ENCODE measurements at regions not wholly inside any gene's neighbourhood (a gene's known extent, or its start where the extent isn't known, plus 50 kb on each side); places are given as distances from the start of the nearest gene placed in this dataset.

DNA sequence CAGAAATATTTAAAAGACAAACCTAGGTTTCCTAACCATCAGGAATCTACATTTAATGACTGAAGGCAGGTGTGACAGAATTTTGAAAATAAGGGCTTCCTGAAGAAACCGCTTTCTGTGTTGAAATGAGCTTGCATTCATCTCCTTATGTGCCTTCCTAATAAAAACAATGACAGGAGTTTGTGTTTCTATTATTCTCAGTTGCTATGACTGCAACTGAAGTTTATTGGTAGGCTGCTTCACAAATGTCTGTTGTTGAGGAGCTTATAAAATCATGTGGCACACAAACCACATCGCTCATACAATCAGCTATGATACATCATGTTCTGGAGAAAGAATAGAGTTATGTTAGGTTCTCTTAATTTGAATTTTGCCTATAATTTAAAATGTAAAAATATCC lies 362.7 kb upstream of the SLC8A1 start:
- DNase-seq, result no peak

GRCh38 chr2:40820319-40820718 lies 368.4 kb upstream of the SLC8A1 start:
- DNase-seq, result no peak

GRCh38 chr2:40823478-40823877 lies 371.6 kb upstream of the SLC8A1 start:
- no peak for DNase-seq

DNA sequence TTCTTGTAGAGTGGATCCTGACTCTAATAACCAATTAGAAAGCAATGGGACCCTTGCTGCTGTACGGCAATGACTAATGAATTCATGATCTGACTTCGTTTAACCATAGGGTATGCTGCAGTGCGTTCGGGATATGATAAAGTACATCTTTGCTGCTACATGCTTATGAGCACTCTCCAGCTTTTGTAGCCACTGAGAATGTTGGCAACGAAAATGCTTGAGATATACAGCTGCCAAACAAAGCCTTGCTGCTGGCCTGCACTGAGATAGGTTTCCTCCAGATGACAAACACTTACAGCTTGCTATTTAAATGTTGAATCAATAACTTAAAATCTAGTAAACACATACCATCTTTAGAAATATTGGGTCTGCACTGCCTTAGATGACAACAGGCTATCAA lies 372.4 kb upstream of the SLC8A1 start:
- DNase-seq, result no peak

GRCh38 chr2:40827392-40827791 lies 375.5 kb upstream of the SLC8A1 start:
- DNase-seq, result no peak

GRCh38 chr2:40831321-40831873 lies 379.5 kb upstream of the SLC8A1 start:
- DNase-seq, result no peak

DNA sequence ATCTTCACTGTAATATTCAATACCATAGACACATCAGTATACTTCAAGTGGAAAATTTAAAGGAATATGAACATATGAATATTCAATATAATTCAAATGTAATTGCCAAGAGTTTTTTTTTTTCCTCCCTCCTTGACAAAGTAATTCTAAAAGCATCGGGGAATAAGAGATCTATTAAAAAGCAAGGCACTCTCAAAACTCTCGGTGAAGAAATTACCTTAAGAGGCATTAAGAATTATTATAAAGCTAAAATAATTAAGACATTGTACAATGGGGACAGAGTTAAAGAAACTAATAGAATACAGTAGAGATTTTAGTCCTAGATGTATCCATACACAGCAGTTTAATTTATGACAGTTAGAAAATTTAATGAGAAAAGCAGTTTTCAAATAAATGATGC lies 390.0 kb upstream of the SLC8A1 start:
- DNase-seq, result no peak

DNA sequence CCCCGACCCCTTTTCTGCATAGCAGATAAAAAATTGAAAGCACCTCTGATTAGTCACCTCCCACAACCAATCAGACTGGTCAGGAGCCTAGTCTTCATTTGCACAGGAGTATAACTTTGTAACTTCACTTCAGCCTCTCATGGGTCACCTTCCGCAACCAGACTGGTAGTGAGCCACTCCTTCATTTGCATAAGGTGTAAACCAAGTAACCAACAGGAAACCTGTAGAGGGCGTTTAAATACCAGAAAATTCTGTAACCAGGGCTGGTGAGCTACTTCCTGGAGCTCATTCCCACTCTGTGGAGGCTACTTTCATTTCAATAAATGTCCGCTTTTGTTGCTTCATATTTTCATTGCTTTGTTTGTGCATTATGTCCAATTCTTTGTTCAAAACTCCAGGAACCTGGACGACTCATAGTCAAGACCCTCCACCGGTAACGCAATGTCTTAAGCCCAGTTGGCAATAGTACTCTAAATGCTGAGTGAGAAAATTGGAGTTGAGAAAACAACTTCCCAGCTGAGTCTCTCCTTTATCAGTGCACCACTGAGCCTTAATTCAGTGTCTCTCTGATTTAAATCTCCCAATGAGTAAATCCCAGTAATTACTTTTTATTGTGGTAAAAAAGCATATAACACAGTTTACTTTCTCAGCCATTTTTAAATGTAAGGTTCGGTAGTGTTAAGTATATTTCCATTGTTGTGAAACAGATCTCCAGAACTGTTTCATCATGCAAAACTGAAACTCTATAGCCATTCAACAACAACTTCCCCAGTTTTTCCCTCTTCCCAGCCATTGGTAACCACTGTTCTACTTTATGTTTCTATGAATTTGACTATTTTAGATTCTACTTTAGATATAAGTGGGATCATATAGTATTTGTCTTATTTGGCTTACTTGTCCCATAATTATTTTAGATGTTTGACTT lies 392.7 kb upstream of the SLC8A1 start:
- no peak for DNase-seq

DNA sequence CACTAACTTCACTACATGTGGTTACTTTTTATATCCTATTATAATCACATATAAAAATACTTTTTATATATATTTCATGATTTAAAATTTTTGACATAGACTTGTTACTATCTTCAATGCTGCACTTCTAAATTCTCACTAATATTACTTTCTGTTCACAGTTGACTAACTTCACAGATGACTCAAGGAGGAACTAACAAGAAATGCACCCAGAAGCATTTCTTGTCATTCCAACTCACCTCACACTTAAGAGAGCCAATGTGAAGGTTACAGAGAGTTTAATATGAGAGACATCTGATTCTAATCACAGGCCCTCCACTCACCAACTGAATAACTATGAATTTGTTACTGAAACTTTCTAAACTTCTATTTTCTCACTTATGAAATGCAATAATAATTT lies 399.8 kb upstream of the SLC8A1 start:
- no peak for DNase-seq

DNA sequence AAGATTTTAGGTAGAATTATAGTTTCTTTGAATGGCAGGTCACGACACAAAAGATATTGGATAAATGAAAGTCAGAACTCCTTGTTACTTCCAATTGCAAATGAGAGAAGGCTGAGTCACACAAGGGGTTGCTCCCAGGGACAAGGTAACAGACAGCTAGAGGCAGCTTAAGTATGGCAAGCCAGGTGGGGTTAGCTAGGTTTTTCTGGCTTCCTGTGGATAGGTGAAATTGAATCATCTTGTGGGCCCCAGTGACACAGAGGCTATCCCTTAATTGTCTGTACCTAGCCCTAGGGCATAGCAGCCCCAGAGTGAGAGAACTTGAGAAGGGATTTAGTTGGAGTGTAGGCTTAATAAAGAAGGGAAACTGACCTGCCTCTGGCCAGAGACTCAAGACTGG lies 407.7 kb upstream of the SLC8A1 start:
- DNase-seq, result no peak

DNA sequence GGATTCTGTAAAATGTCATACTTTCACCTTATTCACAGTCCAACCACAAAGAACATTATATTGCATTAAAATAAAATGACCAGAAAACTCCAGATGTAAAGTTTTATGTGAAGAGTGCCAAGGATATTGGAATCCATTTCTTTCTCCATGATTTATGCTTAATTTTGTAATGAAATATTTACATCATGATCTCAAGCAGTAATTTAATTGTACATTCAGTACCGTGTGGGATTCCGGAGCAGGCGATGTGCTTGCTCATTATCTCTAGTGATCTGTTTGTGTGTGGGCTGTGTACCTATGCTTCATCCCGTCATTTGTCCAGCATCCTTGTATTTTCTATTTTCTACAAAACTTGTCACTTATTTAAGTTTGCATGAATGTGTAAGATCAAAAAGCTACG lies 415.9 kb upstream of the SLC8A1 start:
- DNase-seq, result no peak

DNA sequence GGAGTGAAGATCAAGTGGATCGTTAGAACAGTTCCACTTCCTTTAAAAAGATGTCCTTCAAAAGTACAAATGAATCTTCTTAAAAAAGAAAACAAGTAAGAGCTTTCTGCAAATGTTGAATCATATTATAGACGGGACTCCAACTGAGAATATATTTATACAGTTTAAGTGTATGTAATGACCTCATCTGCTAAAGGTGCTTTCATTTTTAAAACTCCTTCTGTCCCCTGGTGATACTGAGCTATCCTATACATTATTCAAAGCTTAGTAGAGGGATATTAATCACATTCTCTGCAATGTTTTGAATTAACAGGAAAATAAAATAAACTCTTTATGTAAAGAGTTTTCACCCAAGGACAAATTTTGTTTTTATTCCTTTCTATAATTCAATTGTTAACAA lies 420.7 kb upstream of the SLC8A1 start:
- DNase-seq, result no peak

DNA sequence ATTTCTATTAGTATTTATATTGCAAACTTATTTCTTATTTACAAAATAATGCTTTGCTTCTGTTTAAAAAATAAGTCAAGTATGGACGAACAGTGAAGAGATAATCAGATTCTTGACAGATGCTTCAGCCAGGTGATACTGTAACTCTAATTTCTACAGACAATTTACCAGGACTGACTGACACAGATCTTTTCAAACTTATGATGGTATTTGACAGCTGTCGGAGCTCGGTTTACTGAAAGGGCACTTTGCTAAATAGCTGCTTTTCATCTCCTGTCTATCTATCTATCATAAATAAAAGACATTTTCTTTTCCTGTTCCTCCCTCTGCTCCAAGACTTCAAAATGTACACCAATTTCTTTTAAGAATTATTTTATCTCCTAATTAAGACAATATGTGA lies 422.5 kb upstream of the SLC8A1 start:
- DNase-seq, result no peak

DNA sequence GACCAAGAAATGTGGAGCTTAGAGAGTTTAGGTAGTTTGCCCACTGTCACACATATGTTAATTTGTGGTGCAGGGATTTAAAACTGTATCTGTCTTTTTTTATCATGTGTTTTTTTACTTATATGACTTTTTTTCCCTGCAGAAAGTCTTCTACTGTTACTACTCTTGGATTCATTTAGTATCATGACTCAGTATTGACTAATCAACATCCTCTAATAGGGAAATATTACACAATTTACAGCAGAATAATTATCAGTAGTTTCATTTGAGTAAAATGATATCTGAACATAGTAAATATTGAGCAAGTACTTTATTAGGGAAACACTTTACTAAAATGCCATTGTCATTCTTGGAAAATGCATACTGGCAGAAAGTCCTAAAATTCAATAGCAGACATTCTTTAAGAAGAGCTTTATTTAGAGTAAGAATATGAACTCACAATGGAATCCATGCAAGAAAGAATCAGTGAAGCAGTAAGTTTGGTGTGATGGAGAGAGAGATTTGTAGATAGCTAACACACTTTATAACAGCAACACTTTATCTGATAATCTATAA lies 425.9 kb upstream of the SLC8A1 start:
- no peak for DNase-seq

DNA sequence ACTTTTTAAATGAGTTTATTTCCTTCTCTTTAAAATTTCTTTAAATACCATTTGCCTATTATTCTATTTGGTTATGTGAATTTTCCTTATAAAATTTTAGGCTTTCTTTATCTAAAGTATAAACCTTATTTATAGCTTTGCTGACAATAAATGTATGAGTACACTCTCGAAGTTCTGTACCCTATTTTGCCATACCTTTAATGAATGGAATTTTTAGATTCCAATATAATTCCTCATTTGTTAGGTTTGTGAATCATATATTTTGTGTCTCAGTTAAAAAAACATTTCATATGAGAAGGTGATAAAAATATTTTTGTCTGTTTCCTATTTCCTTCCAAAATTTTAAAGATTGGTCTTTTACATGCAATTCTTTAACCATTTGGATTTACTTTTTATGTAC lies 427.4 kb upstream of the SLC8A1 start:
- no peak for DNase-seq

- no peak for DNase-seq
These were observed 434.2 kb upstream of the SLC8A1 start for GRCh38 chr2:40886100-40886499.

- no peak for DNase-seq
These were observed 434.8 kb upstream of the SLC8A1 start for GRCh38 chr2:40886655-40887054.

DNA sequence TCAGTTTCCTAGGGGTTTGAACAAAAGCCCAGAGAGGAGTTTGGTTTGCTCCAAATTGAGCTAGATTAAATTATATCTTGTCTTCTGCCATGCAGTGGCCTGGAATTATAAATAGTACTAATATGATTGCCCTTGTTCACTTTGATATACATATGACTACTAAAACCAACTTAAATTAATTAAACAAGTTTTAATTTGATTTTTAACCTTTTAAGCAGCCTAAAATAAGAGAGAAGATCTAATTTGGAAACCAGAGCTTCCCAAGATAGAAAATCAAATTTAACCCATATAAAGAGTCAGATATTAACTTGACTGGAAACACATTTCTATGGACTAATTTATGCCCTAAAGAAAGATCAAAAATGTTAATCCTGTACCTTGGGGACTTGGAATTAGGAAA lies 444.5 kb upstream of the SLC8A1 start:
- DNase-seq, result no peak

DNA sequence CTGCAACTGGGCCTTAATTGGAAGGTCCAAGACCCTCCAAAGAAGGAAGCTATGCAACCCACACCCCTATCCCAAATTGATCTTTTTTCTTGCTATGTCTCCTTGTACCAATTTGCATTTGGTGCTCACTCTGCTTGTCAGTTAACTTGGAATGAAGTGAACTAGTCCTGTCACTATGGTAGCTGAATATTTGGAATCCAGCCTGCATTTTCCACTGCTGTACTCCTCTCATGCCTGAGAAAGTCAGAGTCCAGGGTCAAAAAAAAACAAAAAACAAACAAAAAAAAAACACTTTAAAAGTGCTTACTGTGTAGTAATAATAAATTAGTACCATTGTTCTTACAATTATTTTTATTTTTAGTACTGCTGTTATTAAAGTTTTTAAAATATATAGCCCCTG lies 462.8 kb upstream of the SLC8A1 start:
- no peak for DNase-seq

DNA sequence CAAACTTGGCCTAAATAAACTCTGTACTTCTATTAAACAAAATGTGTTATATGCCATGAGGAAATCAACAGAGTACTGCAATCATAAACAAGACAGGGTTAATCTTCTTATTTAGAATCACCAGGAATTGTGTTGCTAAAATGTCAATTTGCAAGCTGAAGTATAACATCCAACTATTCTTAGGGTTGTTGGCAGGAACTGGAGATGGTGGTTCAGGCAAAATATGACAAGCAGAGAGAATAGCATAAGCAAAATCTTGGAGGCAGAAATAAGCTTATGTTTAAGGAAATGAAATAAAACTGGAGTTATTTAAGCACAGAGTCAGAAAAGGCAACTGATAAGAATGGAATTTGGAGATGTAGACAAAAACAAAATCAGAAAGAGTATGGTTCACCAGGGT lies 463.8 kb upstream of the SLC8A1 start:
- no peak for DNase-seq

- DNase-seq, result no peak
These were observed 483.5 kb upstream of the SLC8A1 start for GRCh38 chr2:40935349-40935748.

DNA sequence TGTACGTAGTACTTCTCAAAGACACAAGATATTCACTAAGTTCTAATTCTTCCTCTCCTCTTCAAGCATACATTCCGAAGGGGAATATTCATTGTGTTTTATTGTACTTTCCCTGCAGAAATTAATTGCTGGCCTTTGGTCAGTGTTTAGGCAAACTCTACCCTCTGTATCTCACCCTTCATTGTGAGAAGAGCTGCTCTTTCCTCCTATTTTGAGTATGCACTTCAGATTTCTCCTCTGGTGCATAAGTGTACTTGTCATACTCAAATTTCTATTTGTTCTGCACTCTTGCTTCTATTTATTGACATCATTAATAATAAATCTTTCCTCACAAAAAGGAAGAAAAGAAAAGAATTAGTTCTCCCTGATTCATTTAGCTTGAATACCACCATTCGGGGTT lies 485.4 kb upstream of the SLC8A1 start:
- DNase-seq, result no peak

GRCh38 chr2:40953341-40953740 lies 501.5 kb upstream of the SLC8A1 start:
- DNase-seq, result no peak

DNA sequence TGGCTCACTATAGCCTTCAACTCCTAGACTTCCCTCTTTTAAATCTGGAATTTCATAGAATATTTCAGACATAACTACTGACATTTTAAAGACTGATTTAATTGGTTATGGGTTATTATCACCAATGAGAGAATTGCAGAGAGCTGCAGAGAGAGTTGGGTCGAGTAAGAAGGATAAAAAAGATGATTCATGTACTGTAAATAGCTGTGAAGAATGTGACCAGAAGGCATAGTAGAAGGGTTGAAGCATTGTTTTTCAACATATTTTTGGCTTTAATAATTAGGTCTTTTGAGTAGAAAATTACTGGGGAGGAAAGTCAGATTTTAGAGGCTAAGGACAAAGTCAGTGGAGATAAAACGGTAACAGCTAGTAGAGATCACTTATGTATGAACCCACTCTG lies 503.2 kb upstream of the SLC8A1 start:
- no peak for DNase-seq

DNA sequence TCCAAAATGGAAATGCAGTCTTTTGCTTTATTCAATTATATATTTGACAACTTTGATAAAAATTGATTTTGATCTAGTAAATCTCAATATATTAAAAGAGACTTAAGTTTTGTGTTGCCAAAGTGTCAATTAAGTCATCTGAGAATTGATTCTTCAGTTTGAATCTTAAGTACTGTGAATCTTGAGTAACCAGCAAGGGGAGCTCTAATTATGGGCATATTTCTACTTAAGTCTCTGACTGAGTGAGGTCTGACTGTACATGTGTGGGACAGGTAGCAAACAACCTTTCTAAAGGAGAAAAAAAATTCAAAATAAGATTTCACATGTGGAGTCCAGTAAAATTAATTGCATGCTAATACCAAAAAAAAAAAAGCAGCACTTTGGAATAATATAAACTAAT lies 503.7 kb upstream of the SLC8A1 start:
- DNase-seq, result no peak
